PC-3 (cell line): ENCODE measurements at regions not wholly inside any gene's neighbourhood (a gene's known extent, or its start where the extent isn't known, plus 50 kb on each side); places are given as distances from the start of the nearest gene placed in this dataset.

Experiments
- ATAC-seq: fragments of 200-7000 bp; cut with Tn5 transposase; 2 replicates; pipeline ENCODE4 v1.9.1; 2020; ENCODE audit warnings: mild to moderate bottlenecking, moderate library complexity
- BruUV-seq: library from RNA; stranded (reverse); fragments of 400-500 nt; replicated peaks from 2 replicates; lab custom pipeline; 2021; lab: Mats Ljungman, UMichigan
- CTCF ChIA-PET: fragments of 300-600 bp; sonication (Branson Sonifier 250); formaldehyde crosslinking; loops from one replicate; lab custom pipeline; 2022; ENCODE audit warnings: antibody characterized with exemption; lab: Charles Lee
- POLR2A ChIA-PET: fragments of 300-600 bp; sonication (Branson Sonifier 250); formaldehyde crosslinking; loops from one replicate; lab custom pipeline; 2022; ENCODE audit warnings: antibody characterized with exemption; ENCODE audit not compliant: unreplicated experiment; lab: Charles Lee
- DNase-seq: peaks from one replicate; pipeline ENCODE4 v3.0.0-alpha.2; 2015
- H2AFZ ChIP-seq: fragments of 300-600 bp; sonication (generic); 2 replicates; pipeline ENCODE4 v1.6.0; 2016; ENCODE audit warnings: antibody characterized with exemption, low read length
- H3F3A ChIP-seq: fragments of 300-600 bp; sonication (generic); one replicate; pipeline ENCODE4 v1.6.0; 2017; ENCODE audit warnings: antibody characterized with exemption, low read length, control low read depth, mild to moderate bottlenecking; ENCODE audit not compliant: unreplicated experiment
- H3K27ac ChIP-seq: fragments of 300-600 bp; sonication (generic); 2 replicates; pipeline ENCODE4 v1.5.1; 2016; ENCODE audit warnings: mild to moderate bottlenecking, low read length
- H3K27me3 ChIP-seq: fragments of 300-600 bp; sonication (generic); 2 replicates; pipeline ENCODE4 v1.6.1; 2016; ENCODE audit warnings: low read length, mixed read lengths
- H3K36me3 ChIP-seq: fragments of 300-600 bp; sonication (generic); 2 replicates; pipeline ENCODE4 v1.6.1; 2016; ENCODE audit warnings: low read depth, mixed run types, low read length, mixed read lengths
- H3K4me1 ChIP-seq: fragments of 300-600 bp; sonication (generic); 2 replicates; pipeline ENCODE4 v1.5.1; 2016; ENCODE audit warnings: low read length; ENCODE audit not compliant: insufficient read depth
- H3K4me2 ChIP-seq: fragments of 300-600 bp; sonication (generic); 2 replicates; pipeline ENCODE4 v1.6.0; 2016; ENCODE audit warnings: low read length
- H3K4me3 ChIP-seq: fragments of 300-600 bp; sonication (generic); 2 replicates; pipeline ENCODE4 v1.5.1; 2016; ENCODE audit warnings: mild to moderate bottlenecking, low read length, mixed read lengths
- H3K79me2 ChIP-seq: fragments of 300-600 bp; sonication (generic); 2 replicates; pipeline ENCODE4 v1.6.1; 2017; ENCODE audit warnings: low read length, mixed read lengths
- H3K9ac ChIP-seq: fragments of 300-600 bp; sonication (generic); 2 replicates; pipeline ENCODE4 v1.6.0; 2016; ENCODE audit warnings: mild to moderate bottlenecking, low read length
- H3K9me2 ChIP-seq: fragments of 300-600 bp; sonication (generic); replicated peaks from 2 replicates; pipeline ENCODE4 v1.6.1; 2016; ENCODE audit warnings: mixed run types, low read length, mixed read lengths
- H3K9me3 ChIP-seq: fragments of 300-600 bp; sonication (generic); 2 replicates; pipeline ENCODE4 v1.6.1; 2016; ENCODE audit warnings: low read length, mixed read lengths
- H4K20me1 ChIP-seq: fragments of 300-600 bp; sonication (generic); 2 replicates; pipeline ENCODE4 v1.6.1; 2016; ENCODE audit warnings: low read length, mixed read lengths
- EZH2 ChIP-seq: fragments of 300-600 bp; sonication (generic); IDR thresholded peaks from one replicate; pipeline ENCODE4 v1.6.1; 2017; ENCODE audit warnings: antibody characterized with exemption, mild to moderate bottlenecking, low read length; ENCODE audit not compliant: unreplicated experiment
- EZH2phosphoT487 ChIP-seq: fragments of 300-600 bp; sonication (generic); IDR thresholded peaks from 2 replicates; pipeline ENCODE4 v1.6.1; 2018; ENCODE audit warnings: mild to moderate bottlenecking, antibody characterized with exemption, low read length, borderline replicate concordance
- intact Hi-C: fragments of 100-400 bp; cut with micrococcal nuclease; formaldehyde crosslinking; loops from 2 replicates; pipeline ENCODE4 v1.9.0; 2023
- TF ChIP-seq, protein P1 (sequence below): fragments of 300-600 bp; sonication (generic); conservative IDR thresholded peaks from 2 replicates; pipeline ENCODE4 v1.5.1; 2017; ENCODE audit warnings: antibody characterized with exemption, low read depth, mild to moderate bottlenecking, low read length

DNA sequence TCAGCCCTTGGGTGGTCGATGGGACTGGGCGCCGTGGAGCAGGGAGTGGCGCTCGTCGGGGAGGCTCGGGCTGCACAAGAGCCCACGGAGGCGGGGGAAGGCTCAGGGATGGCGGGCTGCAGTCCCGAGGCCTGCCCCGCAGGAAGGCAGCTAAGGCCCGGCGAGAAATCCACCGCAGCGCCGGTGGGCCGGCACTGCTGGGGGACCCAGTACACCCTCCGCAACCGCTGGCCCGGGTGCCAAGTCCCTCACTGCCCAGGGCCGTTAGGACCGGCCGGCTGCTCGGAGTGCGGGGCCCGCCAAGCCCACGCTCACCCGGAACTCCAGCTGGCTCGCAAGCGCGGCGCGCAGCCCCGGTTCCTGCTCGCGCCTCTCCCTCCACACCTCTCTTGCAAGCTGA lies 138.4 kb downstream of the BAMBI start:
- H3K27me3 ChIP-seq, result no peaks in the 10 kb centered on the region
- CTCF ChIA-PET, result no interaction called here
- H3K9ac ChIP-seq, result no peak overlapping the region
- no peak overlapping the region for H3K4me2 ChIP-seq
- DNase-seq (no peak), ATAC-seq (no peak)
- H3K4me1 ChIP-seq, result peaks cover 3% of the 10 kb centered on the region
- H3K9me2 ChIP-seq, result no peaks in the 10 kb centered on the region
- no TSS peak for BruUV-seq
- no peak overlapping the region for H2AFZ ChIP-seq
- no peaks in the 10 kb centered on the region for H3K79me2 ChIP-seq
- no peak overlapping the region for H3K27ac ChIP-seq
- intact Hi-C loops, result no loop called here
- POLR2A ChIA-PET, result no interaction called here
- no peaks in the 10 kb centered on the region for H4K20me1 ChIP-seq
- H3K36me3 ChIP-seq, result no peaks in the 10 kb centered on the region
- TF ChIP-seq, protein P1, sequence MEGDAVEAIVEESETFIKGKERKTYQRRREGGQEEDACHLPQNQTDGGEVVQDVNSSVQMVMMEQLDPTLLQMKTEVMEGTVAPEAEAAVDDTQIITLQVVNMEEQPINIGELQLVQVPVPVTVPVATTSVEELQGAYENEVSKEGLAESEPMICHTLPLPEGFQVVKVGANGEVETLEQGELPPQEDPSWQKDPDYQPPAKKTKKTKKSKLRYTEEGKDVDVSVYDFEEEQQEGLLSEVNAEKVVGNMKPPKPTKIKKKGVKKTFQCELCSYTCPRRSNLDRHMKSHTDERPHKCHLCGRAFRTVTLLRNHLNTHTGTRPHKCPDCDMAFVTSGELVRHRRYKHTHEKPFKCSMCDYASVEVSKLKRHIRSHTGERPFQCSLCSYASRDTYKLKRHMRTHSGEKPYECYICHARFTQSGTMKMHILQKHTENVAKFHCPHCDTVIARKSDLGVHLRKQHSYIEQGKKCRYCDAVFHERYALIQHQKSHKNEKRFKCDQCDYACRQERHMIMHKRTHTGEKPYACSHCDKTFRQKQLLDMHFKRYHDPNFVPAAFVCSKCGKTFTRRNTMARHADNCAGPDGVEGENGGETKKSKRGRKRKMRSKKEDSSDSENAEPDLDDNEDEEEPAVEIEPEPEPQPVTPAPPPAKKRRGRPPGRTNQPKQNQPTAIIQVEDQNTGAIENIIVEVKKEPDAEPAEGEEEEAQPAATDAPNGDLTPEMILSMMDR, result no peak
- no peak for TF ChIP-seq EZH2phosphoT487
- TF ChIP-seq EZH2, result no peak
- H3F3A ChIP-seq, result no peaks in the 10 kb centered on the region
- no peak overlapping the region for H3K4me3 ChIP-seq
- no peaks in the 10 kb centered on the region for H3K9me3 ChIP-seq

DNA sequence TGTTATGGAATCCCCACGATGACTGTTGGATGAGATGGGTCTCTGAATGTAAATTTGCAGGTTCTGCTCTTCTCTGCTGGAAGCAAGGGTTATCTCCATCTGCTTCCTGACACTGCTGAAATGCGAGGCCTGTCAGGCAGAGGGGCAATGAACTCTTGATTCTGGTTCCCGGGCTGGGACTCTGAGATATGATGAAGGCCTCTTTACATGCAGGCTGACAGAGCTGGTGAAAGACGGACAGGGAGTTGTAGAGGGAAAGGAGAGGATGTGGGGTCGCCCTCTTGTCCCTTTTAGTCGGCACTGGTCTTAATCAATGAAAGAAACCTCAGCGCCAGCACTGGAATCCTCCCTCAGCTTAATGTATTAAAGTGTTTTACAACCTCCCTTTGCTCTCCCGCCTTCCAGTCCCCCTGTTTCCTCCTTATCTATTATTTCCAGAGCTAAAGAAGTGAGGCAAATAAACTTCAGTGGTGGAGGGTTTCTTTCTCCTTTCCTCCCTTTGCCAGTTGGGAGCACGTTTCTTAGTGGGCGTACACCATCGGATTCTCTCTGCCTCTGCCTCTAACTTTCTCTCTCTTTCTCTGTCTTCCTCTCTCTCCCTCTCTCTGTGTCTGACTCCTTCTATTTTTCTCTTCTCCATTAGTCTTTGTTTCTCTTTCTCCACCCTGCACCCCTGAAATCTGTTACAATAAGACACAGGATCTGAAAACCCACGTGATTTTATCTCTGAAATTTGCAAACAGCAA lies 145.6 kb downstream of the BAMBI start:
- no peak overlapping the region for H3K4me2 ChIP-seq
- no peak for TF ChIP-seq EZH2
- TF ChIP-seq EZH2phosphoT487, result no peak
- TF ChIP-seq, protein P1, result no peak
- CTCF ChIA-PET, result no interaction called here

DNA sequence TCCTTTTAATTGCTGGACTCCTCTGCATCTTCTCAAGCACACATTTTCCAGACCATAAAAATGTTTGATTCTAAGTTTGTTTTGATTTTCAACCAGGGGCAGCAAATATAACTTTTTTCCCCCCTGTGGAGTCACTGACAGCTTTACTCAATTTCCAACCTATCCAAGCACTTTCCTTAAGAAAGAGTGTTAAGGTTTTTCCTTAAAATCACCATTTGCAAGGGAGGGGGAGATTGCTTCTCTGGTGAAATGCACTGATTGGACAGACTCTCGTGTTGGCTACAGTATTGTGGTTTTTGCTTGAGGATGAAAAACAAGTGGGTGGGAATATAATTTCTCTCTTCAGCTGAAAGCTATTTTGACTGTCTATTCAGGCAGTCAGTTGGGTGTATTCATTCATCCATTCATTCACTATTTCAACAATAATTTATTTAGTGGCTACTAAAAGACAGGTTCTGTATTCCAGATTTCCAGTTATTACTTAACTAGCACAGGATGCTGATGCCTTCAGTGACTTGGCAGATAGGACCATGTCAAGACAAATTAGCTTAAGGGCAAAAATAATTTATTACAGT lies 146.3 kb downstream of the BAMBI start:
- Histone ChIP-seq H3K79me2 (no peaks in the 10 kb centered on the region), H3F3A (no peaks in the 10 kb centered on the region), H3K27ac (no peak overlapping the region), H3K27me3 (no peaks in the 10 kb centered on the region), H3K9ac (no peak overlapping the region), H3K9me2 (no peaks in the 10 kb centered on the region), H3K4me3 (no peak overlapping the region), H3K9me3 (no peaks in the 10 kb centered on the region), H3K4me2 (no peak overlapping the region), H3K4me1 (no peaks in the 10 kb centered on the region), H2AFZ (no peak overlapping the region), H3K36me3 (no peaks in the 10 kb centered on the region), H4K20me1 (no peaks in the 10 kb centered on the region)
- POLR2A ChIA-PET, result no interaction called here
- intact Hi-C loops, result no loop called here
- no TSS peak for BruUV-seq
- ATAC-seq (no peak), DNase-seq (no peak)
- CTCF ChIA-PET, result no interaction called here
- TF ChIP-seq, protein P1, result no peak
- TF ChIP-seq EZH2, result no peak
- no peak for TF ChIP-seq EZH2phosphoT487

More for the DNA sequence above, 145.6 kb downstream of the BAMBI start:
- H2AFZ ChIP-seq, result no peak overlapping the region
- H3K36me3 ChIP-seq, result no peaks in the 10 kb centered on the region
- no peaks in the 10 kb centered on the region for H3K27me3 ChIP-seq
- no peaks in the 10 kb centered on the region for H3K9me2 ChIP-seq
- H3K9me3 ChIP-seq, result no peaks in the 10 kb centered on the region
- DNase-seq, result no peak
- no peak for ATAC-seq
- H3K27ac ChIP-seq, result no peak overlapping the region
- no peaks in the 10 kb centered on the region for H3K79me2 ChIP-seq
- POLR2A ChIA-PET, result no interaction called here
- no peak overlapping the region for H3K4me3 ChIP-seq
- H4K20me1 ChIP-seq, result no peaks in the 10 kb centered on the region
- no TSS peak for BruUV-seq
- H3F3A ChIP-seq, result no peaks in the 10 kb centered on the region
- no peak overlapping the region for H3K9ac ChIP-seq
- intact Hi-C loops, result no loop called here
- no peaks in the 10 kb centered on the region for H3K4me1 ChIP-seq
